ENCODE measurements at regions not wholly inside any gene's neighbourhood (a gene's known extent, or its start where the extent isn't known, plus 50 kb on each side); places are given as distances from the start of the nearest gene placed in this dataset.

DNA sequence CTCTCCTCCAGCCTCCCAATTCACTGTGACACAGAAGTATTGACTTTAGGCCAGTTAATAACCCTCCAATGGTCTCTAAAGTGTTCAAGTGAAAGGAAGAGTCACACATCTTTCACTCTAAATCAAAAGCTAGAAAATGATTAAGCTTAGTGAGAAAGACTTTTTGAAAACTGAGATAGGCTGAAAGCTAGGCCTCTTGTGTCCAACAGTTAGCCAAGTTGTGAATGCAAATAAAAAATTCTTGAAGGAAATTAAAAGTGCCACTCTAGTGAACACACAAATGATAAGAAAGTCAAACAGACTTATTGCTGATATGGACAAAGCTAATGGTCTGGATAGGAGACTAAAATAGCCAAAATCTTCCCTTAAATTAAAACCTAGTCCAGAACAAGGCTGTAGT is 687.2 kb downstream of the TRIML1 start:
- Mint-ChIP-seq H3K27ac (no peak overlapping the region), H3K27me3 (ENCODE audit: low read depth) (no peaks in the 10 kb centered on the region), H3K36me3 (no peaks in the 10 kb centered on the region), H3K9me3 (no peaks in the 10 kb centered on the region), H3K4me1 (no peaks in the 10 kb centered on the region), H3K4me3 (no peak overlapping the region)
- no peak for DNase-seq (ENCODE audit: low spot score in 2 of 2, unreplicated experiment in 2 of 2)
- TF ChIP-seq, protein P1, sequence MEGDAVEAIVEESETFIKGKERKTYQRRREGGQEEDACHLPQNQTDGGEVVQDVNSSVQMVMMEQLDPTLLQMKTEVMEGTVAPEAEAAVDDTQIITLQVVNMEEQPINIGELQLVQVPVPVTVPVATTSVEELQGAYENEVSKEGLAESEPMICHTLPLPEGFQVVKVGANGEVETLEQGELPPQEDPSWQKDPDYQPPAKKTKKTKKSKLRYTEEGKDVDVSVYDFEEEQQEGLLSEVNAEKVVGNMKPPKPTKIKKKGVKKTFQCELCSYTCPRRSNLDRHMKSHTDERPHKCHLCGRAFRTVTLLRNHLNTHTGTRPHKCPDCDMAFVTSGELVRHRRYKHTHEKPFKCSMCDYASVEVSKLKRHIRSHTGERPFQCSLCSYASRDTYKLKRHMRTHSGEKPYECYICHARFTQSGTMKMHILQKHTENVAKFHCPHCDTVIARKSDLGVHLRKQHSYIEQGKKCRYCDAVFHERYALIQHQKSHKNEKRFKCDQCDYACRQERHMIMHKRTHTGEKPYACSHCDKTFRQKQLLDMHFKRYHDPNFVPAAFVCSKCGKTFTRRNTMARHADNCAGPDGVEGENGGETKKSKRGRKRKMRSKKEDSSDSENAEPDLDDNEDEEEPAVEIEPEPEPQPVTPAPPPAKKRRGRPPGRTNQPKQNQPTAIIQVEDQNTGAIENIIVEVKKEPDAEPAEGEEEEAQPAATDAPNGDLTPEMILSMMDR (IDR thresholded peaks at IDR 0.05; ENCODE audit: unreplicated experiment) = no peak

DNA sequence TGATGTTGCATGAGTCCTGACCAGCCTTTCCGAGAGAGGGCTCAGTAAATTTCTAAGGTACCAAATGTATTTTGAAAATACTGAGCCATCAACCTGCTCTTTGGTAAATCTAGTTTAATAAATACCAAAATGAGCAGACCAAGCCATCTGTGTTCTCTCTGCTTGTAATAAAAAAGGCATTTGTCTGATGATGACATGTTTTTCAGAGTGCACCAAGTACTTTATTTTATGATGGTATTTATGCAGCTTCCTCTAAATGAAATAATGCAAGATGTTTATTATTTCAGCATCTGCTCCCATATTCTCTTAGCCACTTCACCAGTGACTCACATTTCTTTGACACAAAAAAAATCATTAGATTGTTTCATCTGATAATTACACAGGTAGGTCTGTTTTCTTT is 700.5 kb downstream of the TRIML1 start:
- H3K36me3 Mint-ChIP-seq = no peaks in the 10 kb centered on the region
- no peaks in the 10 kb centered on the region for H3K4me1 Mint-ChIP-seq
- TF ChIP-seq, protein P1 (IDR thresholded peaks at IDR 0.05; ENCODE audit: unreplicated experiment) = no peak
- H3K27me3 Mint-ChIP-seq (ENCODE audit: low read depth) = no peaks in the 10 kb centered on the region
- DNase-seq (ENCODE audit: low spot score in 2 of 2, unreplicated experiment in 2 of 2) = no peak
- no peak overlapping the region for H3K27ac Mint-ChIP-seq
- H3K9me3 Mint-ChIP-seq = peaks cover 10% of the 10 kb centered on the region
- H3K4me3 Mint-ChIP-seq = no peak overlapping the region

DNA sequence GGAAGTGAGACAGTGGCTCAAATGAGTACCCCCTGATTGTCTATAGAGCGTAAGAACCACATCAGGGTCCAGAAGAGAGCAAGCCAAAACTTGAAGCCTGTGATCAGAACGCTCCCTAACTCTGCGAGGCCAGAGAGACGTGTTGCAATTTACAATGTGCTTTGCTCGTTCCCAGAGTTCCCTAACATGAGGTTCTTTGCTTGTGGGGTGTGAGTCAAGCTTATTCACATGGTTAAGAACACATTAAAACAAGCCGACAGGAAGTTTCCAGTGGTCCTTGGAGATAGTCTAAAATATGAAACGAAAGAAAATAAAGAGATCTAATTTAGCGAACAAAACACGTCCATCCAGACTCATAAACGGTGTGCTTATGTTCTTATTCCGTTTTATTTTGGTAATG is 702.3 kb downstream of the TRIML1 start:
- no peak for DNase-seq (ENCODE audit: low spot score in 2 of 2, unreplicated experiment in 2 of 2)
- Mint-ChIP-seq H3K9me3 (peaks cover 6% of the 10 kb centered on the region), H3K27me3 (ENCODE audit: low read depth) (no peaks in the 10 kb centered on the region), H3K36me3 (no peaks in the 10 kb centered on the region), H3K4me3 (no peak overlapping the region), H3K4me1 (no peaks in the 10 kb centered on the region), H3K27ac (no peak overlapping the region)
- TF ChIP-seq, protein P1 (IDR thresholded peaks at IDR 0.05; ENCODE audit: unreplicated experiment) = no peak

DNA sequence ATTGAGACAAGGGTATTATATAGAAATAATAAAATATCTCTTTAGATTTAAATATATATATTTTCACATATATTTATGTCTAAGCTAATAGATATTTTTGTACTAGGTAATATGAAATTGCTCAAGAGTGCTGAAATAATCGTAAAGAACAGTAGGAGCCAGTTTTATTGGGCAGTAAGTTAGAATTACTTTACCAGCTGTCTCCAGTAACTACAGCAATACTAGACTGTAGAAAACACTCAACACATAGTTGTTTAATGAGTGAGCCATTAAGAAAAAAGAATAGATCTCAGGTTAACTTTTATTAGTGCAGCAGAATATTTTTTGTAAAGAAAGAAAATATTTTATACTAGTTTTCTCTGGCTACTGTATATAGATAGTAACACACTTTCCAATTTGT is 715.2 kb downstream of the TRIML1 start:
- H3K27ac Mint-ChIP-seq = no peak overlapping the region
- peaks cover 31% of the 10 kb centered on the region for H3K9me3 Mint-ChIP-seq
- no peak overlapping the region for H3K4me3 Mint-ChIP-seq
- no peak for DNase-seq (ENCODE audit: low spot score in 2 of 2, unreplicated experiment in 2 of 2)
- H3K36me3 Mint-ChIP-seq = peaks cover 2% of the 10 kb centered on the region
- no peaks in the 10 kb centered on the region for H3K4me1 Mint-ChIP-seq
- H3K27me3 Mint-ChIP-seq (ENCODE audit: low read depth) = no peaks in the 10 kb centered on the region
- TF ChIP-seq, protein P1 (IDR thresholded peaks at IDR 0.05; ENCODE audit: unreplicated experiment) = no peak

DNA sequence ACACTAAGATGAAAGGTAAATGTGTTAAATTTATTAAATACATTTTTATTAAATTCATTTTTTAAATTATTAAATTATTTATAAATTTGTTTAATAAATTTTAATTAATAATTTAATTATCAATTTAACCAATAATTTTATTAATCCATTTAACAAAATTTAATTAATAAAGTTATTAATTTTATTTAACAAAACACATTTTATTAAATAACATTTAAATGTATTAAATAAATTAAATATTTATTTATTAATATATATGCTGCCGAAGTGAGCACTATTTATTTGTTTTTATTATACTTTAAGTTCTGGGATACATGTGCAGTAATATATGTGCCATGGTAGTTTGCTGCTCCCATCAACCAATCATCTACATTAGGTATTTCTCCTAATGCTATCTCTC is 719.5 kb downstream of the TRIML1 start:
- H3K27ac Mint-ChIP-seq = no peak overlapping the region
- TF ChIP-seq, protein P1 (IDR thresholded peaks at IDR 0.05; ENCODE audit: unreplicated experiment) = no peak
- H3K36me3 Mint-ChIP-seq = no peaks in the 10 kb centered on the region
- H3K9me3 Mint-ChIP-seq = peaks cover 20% of the 10 kb centered on the region
- no peaks in the 10 kb centered on the region for H3K4me1 Mint-ChIP-seq
- DNase-seq (ENCODE audit: low spot score in 2 of 2, unreplicated experiment in 2 of 2) = no peak
- no peaks in the 10 kb centered on the region for H3K27me3 Mint-ChIP-seq (ENCODE audit: low read depth)
- no peak overlapping the region for H3K4me3 Mint-ChIP-seq

DNA sequence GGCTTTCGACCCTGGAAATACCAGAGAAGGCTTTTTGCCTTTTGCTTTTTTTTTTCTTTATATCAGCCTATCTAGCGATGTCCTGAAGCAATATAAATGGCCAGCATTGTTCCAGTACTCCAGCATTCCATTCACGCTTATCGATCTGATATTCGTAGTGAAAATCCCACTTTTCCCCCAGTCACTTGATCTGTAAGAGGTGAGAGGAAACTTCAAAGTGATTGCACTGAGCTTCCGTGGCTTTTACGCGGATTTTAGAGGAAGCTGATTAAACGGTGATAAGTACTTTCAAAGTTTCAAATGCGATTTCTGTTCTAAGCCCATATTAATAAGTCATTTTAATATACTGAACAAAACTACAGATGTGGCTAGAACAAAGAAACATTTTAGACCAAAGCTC is 725.5 kb downstream of the TRIML1 start:
- no peaks in the 10 kb centered on the region for H3K36me3 Mint-ChIP-seq
- H3K4me3 Mint-ChIP-seq = no peak overlapping the region
- H3K27me3 Mint-ChIP-seq (ENCODE audit: low read depth) = no peaks in the 10 kb centered on the region
- H3K27ac Mint-ChIP-seq = no peak overlapping the region
- peaks cover 13% of the 10 kb centered on the region for H3K9me3 Mint-ChIP-seq
- no peak for DNase-seq (ENCODE audit: low spot score in 2 of 2, unreplicated experiment in 2 of 2)
- TF ChIP-seq, protein P1 (IDR thresholded peaks at IDR 0.05; ENCODE audit: unreplicated experiment) = no peak
- peaks cover 2% of the 10 kb centered on the region for H3K4me1 Mint-ChIP-seq
